WTC11 (cell line): ENCODE measurements at regions not wholly inside any gene's neighbourhood (a gene's known extent, or its start where the extent isn't known, plus 50 kb on each side); places are given as distances from the start of the nearest gene placed in this dataset.

Source experiments
- ATAC-seq: fragments of 200-7000 bp; cut with Tn5 transposase; 2 replicates; pipeline ENCODE4 v1.10.0; 2021; ENCODE audit warnings: mild to moderate bottlenecking, moderate library complexity
- CTCF ChIA-PET: fragments of 300-600 bp; sonication (Branson Sonifier 250); formaldehyde crosslinking; loops from one replicate; lab custom pipeline; 2021; ENCODE audit warnings: antibody characterized with exemption; lab: Charles Lee
- POLR2A ChIA-PET: fragments of 350-600 bp; sonication (Branson Sonifier 250); formaldehyde crosslinking; loops from one replicate; lab custom pipeline; 2021; ENCODE audit warnings: antibody characterized with exemption; lab: Charles Lee
- DNase-seq: peaks from one replicate; pipeline ENCODE4 v3.0.0; 2021; ENCODE audit warnings: low spot score
- H3K27ac Mint-ChIP-seq: 2 replicates; pipeline ENCODE4 v1.8.0; 2021; ENCODE audit warnings: mixed read lengths
- H3K27me3 Mint-ChIP-seq: 2 replicates; pipeline ENCODE4 v1.8.0; 2021; ENCODE audit warnings: low read depth, mild to moderate bottlenecking, moderate library complexity, mixed read lengths
- H3K36me3 Mint-ChIP-seq: 2 replicates; pipeline ENCODE4 v1.8.0; 2021; ENCODE audit warnings: mixed read lengths
- H3K4me1 Mint-ChIP-seq: 2 replicates; pipeline ENCODE4 v1.8.0; 2022; ENCODE audit warnings: mixed read lengths
- H3K4me3 Mint-ChIP-seq: 2 replicates; pipeline ENCODE4 v1.8.0; 2021; ENCODE audit warnings: mild to moderate bottlenecking, moderate library complexity, mixed read lengths
- H3K9me3 Mint-ChIP-seq: 2 replicates; pipeline ENCODE4 v1.8.0; 2021; ENCODE audit warnings: mixed read lengths
- CBFB ChIP-seq: sonication (generic); formaldehyde crosslinking; IDR thresholded peaks from 2 replicates; pipeline ENCODE4 v1.8.1; 2022; ENCODE audit warnings: mild to moderate bottlenecking, low read depth, missing genetic modification reagents
- EMX1 ChIP-seq: fragments of 250-450 bp; sonication (Bioruptor Pico); IDR thresholded peaks from 2 replicates; pipeline ENCODE4 v1.8.0; 2021; ENCODE audit warnings: mild to moderate bottlenecking
- ESRRA ChIP-seq: sonication (generic); formaldehyde crosslinking; IDR thresholded peaks from 2 replicates; pipeline ENCODE4 v1.8.1; 2022; ENCODE audit warnings: mild to moderate bottlenecking, missing genetic modification reagents, borderline replicate concordance
- FOXJ3 ChIP-seq: sonication (generic); formaldehyde crosslinking; IDR thresholded peaks from 2 replicates; pipeline ENCODE4 v1.9.0; 2021; ENCODE audit warnings: missing genetic modification reagents, mild to moderate bottlenecking, borderline replicate concordance
- FOXK1 ChIP-seq: sonication (generic); formaldehyde crosslinking; IDR thresholded peaks from 2 replicates; pipeline ENCODE4 v1.8.0; 2022; ENCODE audit warnings: mild to moderate bottlenecking, moderate library complexity, missing genetic modification reagents
- FOXP1 ChIP-seq: sonication (generic); formaldehyde crosslinking; IDR thresholded peaks from 2 replicates; pipeline ENCODE4 v1.8.0; 2022; ENCODE audit warnings: missing genetic modification reagents, mild to moderate bottlenecking, moderate library complexity, borderline replicate concordance
- JAZF1 ChIP-seq: fragments of 250-450 bp; sonication (Bioruptor Pico); IDR thresholded peaks from 2 replicates; pipeline ENCODE4 v1.9.0; 2021; ENCODE audit warnings: moderate library complexity, mild to moderate bottlenecking, inconsistent platforms
- NR1H2 ChIP-seq: sonication (generic); formaldehyde crosslinking; IDR thresholded peaks from 2 replicates; pipeline ENCODE4 v1.9.0; 2021; ENCODE audit warnings: mild to moderate bottlenecking, moderate library complexity, missing genetic modification reagents
- NR3C1 ChIP-seq: sonication (generic); formaldehyde crosslinking; conservative IDR thresholded peaks from 2 replicates; pipeline ENCODE4 v1.8.1; 2023; ENCODE audit warnings: low read depth, mild to moderate bottlenecking, missing genetic modification reagents
- SP1 ChIP-seq: sonication (generic); formaldehyde crosslinking; conservative IDR thresholded peaks from 2 replicates; pipeline ENCODE4 v1.8.1; 2022; ENCODE audit warnings: missing genetic modification reagents
- ZNF263 ChIP-seq: sonication (generic); formaldehyde crosslinking; IDR thresholded peaks from 2 replicates; pipeline ENCODE4 v1.8.1; 2022; ENCODE audit warnings: low read depth, mild to moderate bottlenecking, moderate library complexity, missing genetic modification reagents
- TF ChIP-seq, protein P1 (sequence below): fragments of 250-450 bp; sonication (Bioruptor Pico); IDR thresholded peaks from 2 replicates; pipeline ENCODE4 v1.9.0; 2021; ENCODE audit warnings: moderate library complexity, mild to moderate bottlenecking, inconsistent platforms, borderline replicate concordance
- TF ChIP-seq, protein P2 (sequence below): sonication (generic); formaldehyde crosslinking; IDR thresholded peaks from 2 replicates; pipeline ENCODE4 v1.8.0; 2022; ENCODE audit warnings: mild to moderate bottlenecking, missing genetic modification reagents
- TF ChIP-seq, protein P3 (sequence below): sonication (generic); formaldehyde crosslinking; IDR thresholded peaks from 2 replicates; pipeline ENCODE4 v1.8.1; 2022; ENCODE audit warnings: missing genetic modification reagents, borderline replicate concordance
- TF ChIP-seq, protein P4 (sequence below): sonication (generic); formaldehyde crosslinking; IDR thresholded peaks from 2 replicates; pipeline ENCODE4 v1.8.1; 2023; ENCODE audit warnings: mild to moderate bottlenecking, missing genetic modification reagents, borderline replicate concordance
- TF ChIP-seq, protein P5 (sequence below): sonication (generic); formaldehyde crosslinking; IDR thresholded peaks from 2 replicates; pipeline ENCODE4 v1.8.1; 2022; ENCODE audit warnings: mild to moderate bottlenecking, moderate library complexity, missing genetic modification reagents
- TF ChIP-seq, protein P6 (sequence below): sonication (generic); formaldehyde crosslinking; IDR thresholded peaks from 2 replicates; pipeline ENCODE4 v1.8.0; 2022; ENCODE audit warnings: mild to moderate bottlenecking, missing genetic modification reagents
- TF ChIP-seq, protein P7 (sequence below): sonication (generic); formaldehyde crosslinking; IDR thresholded peaks from 2 replicates; pipeline ENCODE4 v1.8.0; 2022; ENCODE audit warnings: missing genetic modification reagents

DNA sequence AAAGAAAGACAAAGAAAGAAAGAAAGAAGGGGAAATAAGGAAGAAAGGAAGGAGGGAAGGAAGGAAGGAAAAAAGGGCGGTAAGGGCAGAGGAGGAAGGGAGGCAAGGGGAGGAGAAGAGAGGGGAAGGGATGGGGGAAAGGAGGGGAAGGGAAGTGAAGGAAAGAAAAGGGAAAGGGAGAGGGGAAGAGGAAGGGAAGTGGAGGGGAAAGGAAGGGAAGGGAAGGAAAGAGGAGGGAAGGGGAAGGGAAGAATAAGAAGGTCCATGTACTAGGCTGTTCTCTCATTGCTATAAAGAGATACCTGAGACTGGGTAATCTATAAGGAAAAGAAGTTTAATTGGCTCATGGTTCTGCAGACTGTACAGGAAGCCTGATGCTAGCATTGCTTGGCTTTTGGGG is 217.1 kb downstream of the ENC1 start:
- TF ChIP-seq FOXK1 (CRISPR knock-in tag) (no peak), SP1 (CRISPR knock-in tag) (no peak), NR1H2 (CRISPR knock-in tag) (no peak), FOXJ3 (CRISPR knock-in tag) (no peak), CBFB (CRISPR knock-in tag) (no peak), ZNF263 (CRISPR knock-in tag) (no peak), NR3C1 (CRISPR knock-in tag) (no peak)
- TF ChIP-seq, protein P1, sequence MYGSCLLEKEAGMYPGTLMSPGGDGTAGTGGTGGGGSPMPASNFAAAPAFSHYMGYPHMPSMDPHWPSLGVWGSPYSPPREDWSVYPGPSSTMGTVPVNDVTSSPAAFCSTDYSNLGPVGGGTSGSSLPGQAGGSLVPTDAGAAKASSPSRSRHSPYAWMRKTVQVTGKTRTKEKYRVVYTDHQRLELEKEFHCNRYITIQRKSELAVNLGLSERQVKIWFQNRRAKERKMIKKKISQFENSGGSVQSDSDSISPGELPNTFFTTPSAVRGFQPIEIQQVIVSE, result no peak
- TF ChIP-seq, protein P2, sequence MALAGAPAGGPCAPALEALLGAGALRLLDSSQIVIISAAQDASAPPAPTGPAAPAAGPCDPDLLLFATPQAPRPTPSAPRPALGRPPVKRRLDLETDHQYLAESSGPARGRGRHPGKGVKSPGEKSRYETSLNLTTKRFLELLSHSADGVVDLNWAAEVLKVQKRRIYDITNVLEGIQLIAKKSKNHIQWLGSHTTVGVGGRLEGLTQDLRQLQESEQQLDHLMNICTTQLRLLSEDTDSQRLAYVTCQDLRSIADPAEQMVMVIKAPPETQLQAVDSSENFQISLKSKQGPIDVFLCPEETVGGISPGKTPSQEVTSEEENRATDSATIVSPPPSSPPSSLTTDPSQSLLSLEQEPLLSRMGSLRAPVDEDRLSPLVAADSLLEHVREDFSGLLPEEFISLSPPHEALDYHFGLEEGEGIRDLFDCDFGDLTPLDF (CRISPR knock-in tag), result no peak
- no peaks in the 10 kb centered on the region for H3K4me1 Mint-ChIP-seq
- no peak overlapping the region for H3K27ac Mint-ChIP-seq
- DNase-seq (no peak), ATAC-seq (no peak)
- POLR2A ChIA-PET, result no interaction called here
- H3K9me3 Mint-ChIP-seq, result no peaks in the 10 kb centered on the region
- no peaks in the 10 kb centered on the region for H3K27me3 Mint-ChIP-seq
- CTCF ChIA-PET, result no interaction called here
- H3K4me3 Mint-ChIP-seq, result no peak overlapping the region
- H3K36me3 Mint-ChIP-seq, result no peaks in the 10 kb centered on the region

DNA sequence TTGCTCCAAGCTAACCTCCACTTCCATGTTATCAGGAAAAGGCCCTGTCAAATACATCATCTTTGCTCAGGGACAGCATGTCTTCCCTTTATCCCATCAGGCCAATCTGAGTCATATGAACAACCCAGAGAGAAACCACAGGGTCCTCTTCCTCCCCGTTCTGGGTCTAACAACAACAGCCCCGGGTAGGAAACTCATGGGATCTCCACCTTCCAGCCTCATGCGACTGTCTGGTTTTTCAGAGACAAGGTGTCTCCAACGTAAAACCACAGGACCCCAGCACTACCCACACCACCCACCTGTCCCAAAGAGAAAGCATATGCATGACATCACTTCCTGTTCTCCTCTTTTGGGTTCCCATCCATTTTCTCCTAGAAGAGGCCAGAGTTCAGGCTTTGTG is 217.9 kb downstream of the ENC1 start:
- no peak for DNase-seq
- no peak overlapping the region for H3K27ac Mint-ChIP-seq
- TF ChIP-seq JAZF1 (CRISPR knock-in tag), result no peak
- ChIA-PET CTCF (no interaction called here), POLR2A (no interaction called here)
- H3K4me1 Mint-ChIP-seq, result no peaks in the 10 kb centered on the region
- H3K4me3 Mint-ChIP-seq, result no peak overlapping the region
- H3K9me3 Mint-ChIP-seq, result no peaks in the 10 kb centered on the region
- no peak for ATAC-seq
- H3K36me3 Mint-ChIP-seq, result no peaks in the 10 kb centered on the region
- no peaks in the 10 kb centered on the region for H3K27me3 Mint-ChIP-seq

DNA sequence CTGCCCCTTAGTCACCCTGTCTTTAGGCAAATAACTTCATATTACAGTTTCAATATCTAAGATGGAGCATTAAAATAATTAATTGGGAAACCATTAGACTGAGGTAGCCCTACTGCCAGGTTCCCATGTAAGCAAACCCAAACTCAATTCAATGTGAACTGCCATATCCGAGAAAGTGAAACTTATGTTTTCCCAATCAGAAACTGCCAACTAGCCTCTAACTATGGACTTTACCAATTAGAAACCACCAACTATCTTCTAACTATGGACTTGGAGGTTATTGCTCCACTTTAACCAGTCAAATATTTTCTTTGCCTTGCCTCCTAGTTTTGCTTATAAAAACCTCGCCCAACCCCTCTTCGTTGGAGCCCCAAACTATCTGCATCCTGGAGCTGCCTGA is 218.5 kb downstream of the ENC1 start:
- Mint-ChIP-seq H3K9me3 (no peaks in the 10 kb centered on the region), H3K4me1 (no peaks in the 10 kb centered on the region), H3K36me3 (no peaks in the 10 kb centered on the region), H3K27ac (no peak overlapping the region), H3K4me3 (no peak overlapping the region), H3K27me3 (no peaks in the 10 kb centered on the region)
- DNase-seq, result no peak
- POLR2A ChIA-PET, result no interaction called here
- no peak for ATAC-seq
- CTCF ChIA-PET, result no interaction called here
- TF ChIP-seq, protein P3, sequence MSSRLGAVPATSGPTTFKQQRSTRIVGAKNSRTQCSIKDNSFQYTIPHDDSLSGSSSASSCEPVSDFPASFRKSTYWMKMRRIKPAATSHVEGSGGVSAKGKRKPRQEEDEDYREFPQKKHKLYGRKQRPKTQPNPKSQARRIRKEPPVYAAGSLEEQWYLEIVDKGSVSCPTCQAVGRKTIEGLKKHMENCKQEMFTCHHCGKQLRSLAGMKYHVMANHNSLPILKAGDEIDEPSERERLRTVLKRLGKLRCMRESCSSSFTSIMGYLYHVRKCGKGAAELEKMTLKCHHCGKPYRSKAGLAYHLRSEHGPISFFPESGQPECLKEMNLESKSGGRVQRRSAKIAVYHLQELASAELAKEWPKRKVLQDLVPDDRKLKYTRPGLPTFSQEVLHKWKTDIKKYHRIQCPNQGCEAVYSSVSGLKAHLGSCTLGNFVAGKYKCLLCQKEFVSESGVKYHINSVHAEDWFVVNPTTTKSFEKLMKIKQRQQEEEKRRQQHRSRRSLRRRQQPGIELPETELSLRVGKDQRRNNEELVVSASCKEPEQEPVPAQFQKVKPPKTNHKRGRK (CRISPR knock-in tag), result no peak
- no peak for TF ChIP-seq EMX1
- no peak for TF ChIP-seq FOXP1 (CRISPR knock-in tag)
- TF ChIP-seq, protein P4, sequence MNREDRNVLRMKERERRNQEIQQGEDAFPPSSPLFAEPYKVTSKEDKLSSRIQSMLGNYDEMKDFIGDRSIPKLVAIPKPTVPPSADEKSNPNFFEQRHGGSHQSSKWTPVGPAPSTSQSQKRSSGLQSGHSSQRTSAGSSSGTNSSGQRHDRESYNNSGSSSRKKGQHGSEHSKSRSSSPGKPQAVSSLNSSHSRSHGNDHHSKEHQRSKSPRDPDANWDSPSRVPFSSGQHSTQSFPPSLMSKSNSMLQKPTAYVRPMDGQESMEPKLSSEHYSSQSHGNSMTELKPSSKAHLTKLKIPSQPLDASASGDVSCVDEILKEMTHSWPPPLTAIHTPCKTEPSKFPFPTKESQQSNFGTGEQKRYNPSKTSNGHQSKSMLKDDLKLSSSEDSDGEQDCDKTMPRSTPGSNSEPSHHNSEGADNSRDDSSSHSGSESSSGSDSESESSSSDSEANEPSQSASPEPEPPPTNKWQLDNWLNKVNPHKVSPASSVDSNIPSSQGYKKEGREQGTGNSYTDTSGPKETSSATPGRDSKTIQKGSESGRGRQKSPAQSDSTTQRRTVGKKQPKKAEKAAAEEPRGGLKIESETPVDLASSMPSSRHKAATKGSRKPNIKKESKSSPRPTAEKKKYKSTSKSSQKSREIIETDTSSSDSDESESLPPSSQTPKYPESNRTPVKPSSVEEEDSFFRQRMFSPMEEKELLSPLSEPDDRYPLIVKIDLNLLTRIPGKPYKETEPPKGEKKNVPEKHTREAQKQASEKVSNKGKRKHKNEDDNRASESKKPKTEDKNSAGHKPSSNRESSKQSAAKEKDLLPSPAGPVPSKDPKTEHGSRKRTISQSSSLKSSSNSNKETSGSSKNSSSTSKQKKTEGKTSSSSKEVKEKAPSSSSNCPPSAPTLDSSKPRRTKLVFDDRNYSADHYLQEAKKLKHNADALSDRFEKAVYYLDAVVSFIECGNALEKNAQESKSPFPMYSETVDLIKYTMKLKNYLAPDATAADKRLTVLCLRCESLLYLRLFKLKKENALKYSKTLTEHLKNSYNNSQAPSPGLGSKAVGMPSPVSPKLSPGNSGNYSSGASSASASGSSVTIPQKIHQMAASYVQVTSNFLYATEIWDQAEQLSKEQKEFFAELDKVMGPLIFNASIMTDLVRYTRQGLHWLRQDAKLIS, result no peak
- no peak for TF ChIP-seq FOXJ3 (CRISPR knock-in tag)
- TF ChIP-seq, protein P5, sequence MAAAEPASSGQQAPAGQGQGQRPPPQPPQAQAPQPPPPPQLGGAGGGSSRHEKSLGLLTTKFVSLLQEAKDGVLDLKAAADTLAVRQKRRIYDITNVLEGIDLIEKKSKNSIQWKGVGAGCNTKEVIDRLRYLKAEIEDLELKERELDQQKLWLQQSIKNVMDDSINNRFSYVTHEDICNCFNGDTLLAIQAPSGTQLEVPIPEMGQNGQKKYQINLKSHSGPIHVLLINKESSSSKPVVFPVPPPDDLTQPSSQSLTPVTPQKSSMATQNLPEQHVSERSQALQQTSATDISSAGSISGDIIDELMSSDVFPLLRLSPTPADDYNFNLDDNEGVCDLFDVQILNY, result no peak
- TF ChIP-seq, protein P6, sequence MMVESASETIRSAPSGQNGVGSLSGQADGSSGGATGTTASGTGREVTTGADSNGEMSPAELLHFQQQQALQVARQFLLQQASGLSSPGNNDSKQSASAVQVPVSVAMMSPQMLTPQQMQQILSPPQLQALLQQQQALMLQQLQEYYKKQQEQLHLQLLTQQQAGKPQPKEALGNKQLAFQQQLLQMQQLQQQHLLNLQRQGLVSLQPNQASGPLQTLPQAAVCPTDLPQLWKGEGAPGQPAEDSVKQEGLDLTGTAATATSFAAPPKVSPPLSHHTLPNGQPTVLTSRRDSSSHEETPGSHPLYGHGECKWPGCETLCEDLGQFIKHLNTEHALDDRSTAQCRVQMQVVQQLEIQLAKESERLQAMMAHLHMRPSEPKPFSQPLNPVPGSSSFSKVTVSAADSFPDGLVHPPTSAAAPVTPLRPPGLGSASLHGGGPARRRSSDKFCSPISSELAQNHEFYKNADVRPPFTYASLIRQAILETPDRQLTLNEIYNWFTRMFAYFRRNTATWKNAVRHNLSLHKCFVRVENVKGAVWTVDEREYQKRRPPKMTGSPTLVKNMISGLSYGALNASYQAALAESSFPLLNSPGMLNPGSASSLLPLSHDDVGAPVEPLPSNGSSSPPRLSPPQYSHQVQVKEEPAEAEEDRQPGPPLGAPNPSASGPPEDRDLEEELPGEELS, result no peak
- TF ChIP-seq ESRRA (CRISPR knock-in tag), result no peak
- TF ChIP-seq, protein P7, sequence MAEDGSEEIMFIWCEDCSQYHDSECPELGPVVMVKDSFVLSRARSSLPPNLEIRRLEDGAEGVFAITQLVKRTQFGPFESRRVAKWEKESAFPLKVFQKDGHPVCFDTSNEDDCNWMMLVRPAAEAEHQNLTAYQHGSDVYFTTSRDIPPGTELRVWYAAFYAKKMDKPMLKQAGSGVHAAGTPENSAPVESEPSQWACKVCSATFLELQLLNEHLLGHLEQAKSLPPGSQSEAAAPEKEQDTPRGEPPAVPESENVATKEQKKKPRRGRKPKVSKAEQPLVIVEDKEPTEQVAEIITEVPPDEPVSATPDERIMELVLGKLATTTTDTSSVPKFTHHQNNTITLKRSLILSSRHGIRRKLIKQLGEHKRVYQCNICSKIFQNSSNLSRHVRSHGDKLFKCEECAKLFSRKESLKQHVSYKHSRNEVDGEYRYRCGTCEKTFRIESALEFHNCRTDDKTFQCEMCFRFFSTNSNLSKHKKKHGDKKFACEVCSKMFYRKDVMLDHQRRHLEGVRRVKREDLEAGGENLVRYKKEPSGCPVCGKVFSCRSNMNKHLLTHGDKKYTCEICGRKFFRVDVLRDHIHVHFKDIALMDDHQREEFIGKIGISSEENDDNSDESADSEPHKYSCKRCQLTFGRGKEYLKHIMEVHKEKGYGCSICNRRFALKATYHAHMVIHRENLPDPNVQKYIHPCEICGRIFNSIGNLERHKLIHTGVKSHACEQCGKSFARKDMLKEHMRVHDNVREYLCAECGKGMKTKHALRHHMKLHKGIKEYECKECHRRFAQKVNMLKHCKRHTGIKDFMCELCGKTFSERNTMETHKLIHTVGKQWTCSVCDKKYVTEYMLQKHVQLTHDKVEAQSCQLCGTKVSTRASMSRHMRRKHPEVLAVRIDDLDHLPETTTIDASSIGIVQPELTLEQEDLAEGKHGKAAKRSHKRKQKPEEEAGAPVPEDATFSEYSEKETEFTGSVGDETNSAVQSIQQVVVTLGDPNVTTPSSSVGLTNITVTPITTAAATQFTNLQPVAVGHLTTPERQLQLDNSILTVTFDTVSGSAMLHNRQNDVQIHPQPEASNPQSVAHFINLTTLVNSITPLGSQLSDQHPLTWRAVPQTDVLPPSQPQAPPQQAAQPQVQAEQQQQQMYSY (CRISPR knock-in tag), result no peak
